ENCODE measurements at regions not wholly inside any gene's neighbourhood (a gene's known extent, or its start where the extent isn't known, plus 50 kb on each side); places are given as distances from the start of the nearest gene placed in this dataset.
"Not testable (repeated sequence)": the region's sequence is repeated elsewhere in the genome, so short reads cannot be mapped to it uniquely, and the experiment has no call there.

- H3K36me3 ChIP-seq (ENCODE audit: insufficient read depth, low read length), result no peaks in the 10 kb centered on the region
- H3K9ac ChIP-seq (ENCODE audit: low read depth, low read length, poor library complexity, severe bottlenecking), result no peak overlapping the region
- H3K4me3 ChIP-seq (ENCODE audit: low read length, poor library complexity, severe bottlenecking), result no peak overlapping the region
- H4K20me1 ChIP-seq (ENCODE audit: insufficient read depth, low read length, poor library complexity, severe bottlenecking), result no peaks in the 10 kb centered on the region
- no peak overlapping the region for H3K4me2 ChIP-seq (ENCODE audit: low read depth, low read length, poor library complexity, severe bottlenecking)
- no peaks in the 10 kb centered on the region for H3F3A ChIP-seq (ENCODE audit: low read depth)
- H3K27me3 ChIP-seq (ENCODE audit: insufficient read depth, low read length, poor library complexity, severe bottlenecking), result no peaks in the 10 kb centered on the region
- H2AFZ ChIP-seq (ENCODE audit: low read length), result no peak overlapping the region
- no peaks in the 10 kb centered on the region for H3K4me1 ChIP-seq (ENCODE audit: insufficient read depth, low read length, poor library complexity, severe bottlenecking)
- no peaks in the 10 kb centered on the region; the same call in 1 of the 2 replicates for H3K9me3 ChIP-seq (ENCODE audit: insufficient read depth, low read depth, low read length)
- TF ChIP-seq CTCF (conservative IDR thresholded peaks at IDR 0.05; ENCODE audit: low read length) (no peak), EZH2phosphoT487 (IDR thresholded peaks at IDR 0.05; ENCODE audit: borderline replicate concordance) (no peak)
- no peaks in the 10 kb centered on the region for H3K79me2 ChIP-seq (ENCODE audit: insufficient read depth, low read length)
- no peaks in the 10 kb centered on the region for H3K9me2 ChIP-seq (replicated peaks; ENCODE audit: low read depth, low read length)
Observed at GRCh38 chr20:48437146-48437545, 390.7 kb downstream of the PREX1 start.

DNA sequence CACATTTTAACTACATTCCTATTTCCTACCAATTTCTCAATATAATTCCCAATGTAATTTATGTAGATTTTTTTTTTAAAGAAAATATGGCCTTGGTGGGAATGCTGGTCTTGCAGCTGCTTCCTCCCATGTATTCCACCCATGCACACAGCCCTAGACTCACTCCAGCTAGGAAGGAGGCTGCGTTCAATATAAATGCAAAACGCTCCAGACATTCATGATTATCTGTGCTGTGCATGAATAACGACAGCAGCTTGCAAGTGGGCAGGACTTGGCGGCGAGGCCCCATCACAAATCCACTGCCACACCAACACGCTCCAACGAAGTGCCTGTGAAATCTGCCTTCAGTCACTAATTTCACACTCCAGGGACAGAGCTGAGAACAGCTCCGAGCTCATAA is 391.2 kb downstream of the PREX1 start:
- H3F3A ChIP-seq (ENCODE audit: low read depth); H3K4me1 ChIP-seq (ENCODE audit: insufficient read depth, low read length, poor library complexity, severe bottlenecking); H4K20me1 ChIP-seq (ENCODE audit: insufficient read depth, low read length, poor library complexity, severe bottlenecking); H3K9me3 ChIP-seq (ENCODE audit: insufficient read depth, low read depth, low read length); H3K36me3 ChIP-seq (ENCODE audit: insufficient read depth, low read length); H3K4me3 ChIP-seq (ENCODE audit: low read length, poor library complexity, severe bottlenecking); H3K9me2 ChIP-seq (replicated peaks; ENCODE audit: low read depth, low read length); H3K27me3 ChIP-seq (ENCODE audit: insufficient read depth, low read length, poor library complexity, severe bottlenecking); H3K79me2 ChIP-seq (ENCODE audit: insufficient read depth, low read length); H3K4me2 ChIP-seq (ENCODE audit: low read depth, low read length, poor library complexity, severe bottlenecking); H2AFZ ChIP-seq (ENCODE audit: low read length); H3K9ac ChIP-seq (ENCODE audit: low read depth, low read length, poor library complexity, severe bottlenecking): not testable (repeated sequence)

GRCh38 chr20:48433178-48433577 is 394.6 kb downstream of the PREX1 start:
- TF ChIP-seq EZH2phosphoT487 (IDR thresholded peaks at IDR 0.05; ENCODE audit: borderline replicate concordance), result no peak
- no peak for TF ChIP-seq CTCF (conservative IDR thresholded peaks at IDR 0.05; ENCODE audit: low read length)
- no peaks in the 10 kb centered on the region for H3K4me1 ChIP-seq (ENCODE audit: insufficient read depth, low read length, poor library complexity, severe bottlenecking)
- no peak overlapping the region for H3K9ac ChIP-seq (ENCODE audit: low read depth, low read length, poor library complexity, severe bottlenecking)
- no peaks in the 10 kb centered on the region for H3F3A ChIP-seq (ENCODE audit: low read depth)
- no peak overlapping the region for H3K4me2 ChIP-seq (ENCODE audit: low read depth, low read length, poor library complexity, severe bottlenecking)
- no peaks in the 10 kb centered on the region for H4K20me1 ChIP-seq (ENCODE audit: insufficient read depth, low read length, poor library complexity, severe bottlenecking)
- no peak overlapping the region for H3K4me3 ChIP-seq (ENCODE audit: low read length, poor library complexity, severe bottlenecking)
- H3K9me3 ChIP-seq (ENCODE audit: insufficient read depth, low read depth, low read length), result no peaks in the 10 kb centered on the region; the same call in 1 of the 2 replicates
- H3K27me3 ChIP-seq (ENCODE audit: insufficient read depth, low read length, poor library complexity, severe bottlenecking), result no peaks in the 10 kb centered on the region
- H3K9me2 ChIP-seq (replicated peaks; ENCODE audit: low read depth, low read length), result no peaks in the 10 kb centered on the region
- H2AFZ ChIP-seq (ENCODE audit: low read length), result no peak overlapping the region
- H3K36me3 ChIP-seq (ENCODE audit: insufficient read depth, low read length), result no peaks in the 10 kb centered on the region
- H3K79me2 ChIP-seq (ENCODE audit: insufficient read depth, low read length), result no peaks in the 10 kb centered on the region

GRCh38 chr20:48432494-48432832 is 395.3 kb downstream of the PREX1 start:
- Histone ChIP-seq H3K36me3 (ENCODE audit: insufficient read depth, low read length) (no peaks in the 10 kb centered on the region), H3K4me3 (ENCODE audit: low read length, poor library complexity, severe bottlenecking) (no peak overlapping the region), H3K4me2 (ENCODE audit: low read depth, low read length, poor library complexity, severe bottlenecking) (no peak overlapping the region), H4K20me1 (ENCODE audit: insufficient read depth, low read length, poor library complexity, severe bottlenecking) (no peaks in the 10 kb centered on the region), H3K9ac (ENCODE audit: low read depth, low read length, poor library complexity, severe bottlenecking) (no peak overlapping the region), H3K9me3 (ENCODE audit: insufficient read depth, low read depth, low read length) (no peaks in the 10 kb centered on the region; the same call in 1 of the 2 replicates), H3K4me1 (ENCODE audit: insufficient read depth, low read length, poor library complexity, severe bottlenecking) (no peaks in the 10 kb centered on the region), H3F3A (ENCODE audit: low read depth) (no peaks in the 10 kb centered on the region), H3K27me3 (ENCODE audit: insufficient read depth, low read length, poor library complexity, severe bottlenecking) (no peaks in the 10 kb centered on the region), H2AFZ (ENCODE audit: low read length) (no peak overlapping the region), H3K79me2 (ENCODE audit: insufficient read depth, low read length) (no peaks in the 10 kb centered on the region), H3K9me2 (replicated peaks; ENCODE audit: low read depth, low read length) (no peaks in the 10 kb centered on the region)
- no peak for TF ChIP-seq CTCF (conservative IDR thresholded peaks at IDR 0.05; ENCODE audit: low read length)
